Prostate gland (tissue), 2 donors: ENCODE measurements at regions not wholly inside any gene's neighbourhood (a gene's known extent, or its start where the extent isn't known, plus 50 kb on each side); places are given as distances from the start of the nearest gene placed in this dataset.

Source experiments
- DNase-seq: peaks from one replicate; pipeline ENCODE4 v3.0.0-alpha.2; 2019; ENCODE audit warnings: low spot score
- H3K27ac ChIP-seq, 2 donors: fragments of 200-600 bp; sonication (generic); 2 replicates each; pipeline ENCODE4 v1.5.1; 2017 to 2019
- H3K27me3 ChIP-seq: fragments of 200-600 bp; sonication (generic); replicated peaks from 2 replicates; pipeline ENCODE4 v1.5.1; 2019; ENCODE audit not compliant: insufficient read depth
- H3K36me3 ChIP-seq, 2 donors: fragments of 200-600 bp; sonication (generic); 1 replicate in 1 of 2; 2 replicates in 1 of 2; pipeline versions ENCODE4 v1.5.1 to v1.8.1; 2017 to 2019
- H3K4me1 ChIP-seq: fragments of 200-600 bp; sonication (generic); replicated peaks from 2 replicates; pipeline ENCODE4 v1.5.1; 2019
- H3K4me3 ChIP-seq, 2 donors: fragments of 200-600 bp; sonication (generic); 2 replicates each; pipeline ENCODE4 v1.5.1; 2017 to 2019
- H3K9me3 ChIP-seq: fragments of 200-600 bp; sonication (generic); 2 replicates; pipeline ENCODE4 v1.5.1; 2017
- POLR2A ChIP-seq: fragments of 450-650 bp; IDR thresholded peaks from one replicate; pipeline ENCODE4 v1.6.1; 2016; ENCODE audit warnings: antibody characterized with exemption, mild to moderate bottlenecking
- POLR2AphosphoS5 ChIP-seq: sonication (generic); formaldehyde crosslinking; IDR thresholded peaks from one replicate; pipeline ENCODE4 v1.6.1; 2017; ENCODE audit warnings: antibody characterized with exemption
- WGBS: methylation state at CpG from one replicate; pipeline ENCODE4 v1.1.5; 2018; 5-methylcytosine and 5-hydroxymethylcytosine counted together
- intact Hi-C: fragments of 100-400 bp; cut with DNase I; formaldehyde crosslinking; loops from one replicate; pipeline ENCODE4 v1.14.2; 2022
- TF ChIP-seq, protein P1 (sequence below), 4 experiments: fragments of 200-600 bp in 2 of 4; fragments of 450-650 bp in 2 of 4; sonication (generic) in 2 of 4; IDR thresholded peaks; 1 replicate in 3 of 4; 2 replicates in 1 of 4; pipeline ENCODE4 v1.5.1; 2016 to 2019; ENCODE audit warnings: antibody characterized with exemption in 4 of 4, mild to moderate bottlenecking in 2 of 4, moderate library complexity in 2 of 4

GRCh38 chr5:114644576-114644975 lies 282.7 kb downstream of the KCNN2 start:
- TF ChIP-seq, protein P1, sequence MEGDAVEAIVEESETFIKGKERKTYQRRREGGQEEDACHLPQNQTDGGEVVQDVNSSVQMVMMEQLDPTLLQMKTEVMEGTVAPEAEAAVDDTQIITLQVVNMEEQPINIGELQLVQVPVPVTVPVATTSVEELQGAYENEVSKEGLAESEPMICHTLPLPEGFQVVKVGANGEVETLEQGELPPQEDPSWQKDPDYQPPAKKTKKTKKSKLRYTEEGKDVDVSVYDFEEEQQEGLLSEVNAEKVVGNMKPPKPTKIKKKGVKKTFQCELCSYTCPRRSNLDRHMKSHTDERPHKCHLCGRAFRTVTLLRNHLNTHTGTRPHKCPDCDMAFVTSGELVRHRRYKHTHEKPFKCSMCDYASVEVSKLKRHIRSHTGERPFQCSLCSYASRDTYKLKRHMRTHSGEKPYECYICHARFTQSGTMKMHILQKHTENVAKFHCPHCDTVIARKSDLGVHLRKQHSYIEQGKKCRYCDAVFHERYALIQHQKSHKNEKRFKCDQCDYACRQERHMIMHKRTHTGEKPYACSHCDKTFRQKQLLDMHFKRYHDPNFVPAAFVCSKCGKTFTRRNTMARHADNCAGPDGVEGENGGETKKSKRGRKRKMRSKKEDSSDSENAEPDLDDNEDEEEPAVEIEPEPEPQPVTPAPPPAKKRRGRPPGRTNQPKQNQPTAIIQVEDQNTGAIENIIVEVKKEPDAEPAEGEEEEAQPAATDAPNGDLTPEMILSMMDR (IDR thresholded peaks at IDR 0.05), result no peak
- TF ChIP-seq POLR2A, result no peak
- TF ChIP-seq POLR2AphosphoS5, result no peak
- no peaks in the 10 kb centered on the region for H3K36me3 ChIP-seq
- no peak overlapping the region for H3K4me3 ChIP-seq
- no peaks in the 10 kb centered on the region for H3K27me3 ChIP-seq
- no peaks in the 10 kb centered on the region for H3K4me1 ChIP-seq
- no peak for DNase-seq
- no peaks in the 10 kb centered on the region for H3K9me3 ChIP-seq
- H3K27ac ChIP-seq, result no peak overlapping the region
- intact Hi-C loops, result no loop called here

- no peaks in the 10 kb centered on the region for H3K4me1 ChIP-seq
- H3K9me3 ChIP-seq, result no peaks in the 10 kb centered on the region
- no peak overlapping the region for H3K4me3 ChIP-seq
- 81% methylated on average over 3 of the region's 3 CpGs for WGBS
- TF ChIP-seq POLR2AphosphoS5, result no peak
- intact Hi-C loops, result no loop called here
- no peak for DNase-seq
- H3K27me3 ChIP-seq, result no peaks in the 10 kb centered on the region
- no peak overlapping the region for H3K27ac ChIP-seq
- H3K36me3 ChIP-seq, result no peaks in the 10 kb centered on the region
Measured at GRCh38 chr5:114636271-114636670, 274.4 kb downstream of the KCNN2 start.

- Histone ChIP-seq H3K4me3 (no peak overlapping the region), H3K27me3 (no peaks in the 10 kb centered on the region), H3K4me1 (no peaks in the 10 kb centered on the region), H3K9me3 (no peaks in the 10 kb centered on the region), H3K27ac (no peak overlapping the region), H3K36me3 (no peaks in the 10 kb centered on the region)
- DNase-seq, result no peak
- TF ChIP-seq POLR2AphosphoS5 (no peak), POLR2A (no peak)
- TF ChIP-seq, protein P1 (IDR thresholded peaks at IDR 0.05), result no peak
- WGBS, result 61% methylated on average over 5 of the region's 5 CpGs
- intact Hi-C loops, result no loop called here
Measured at GRCh38 chr5:114634967-114635901, 273.4 kb downstream of the KCNN2 start.

DNA sequence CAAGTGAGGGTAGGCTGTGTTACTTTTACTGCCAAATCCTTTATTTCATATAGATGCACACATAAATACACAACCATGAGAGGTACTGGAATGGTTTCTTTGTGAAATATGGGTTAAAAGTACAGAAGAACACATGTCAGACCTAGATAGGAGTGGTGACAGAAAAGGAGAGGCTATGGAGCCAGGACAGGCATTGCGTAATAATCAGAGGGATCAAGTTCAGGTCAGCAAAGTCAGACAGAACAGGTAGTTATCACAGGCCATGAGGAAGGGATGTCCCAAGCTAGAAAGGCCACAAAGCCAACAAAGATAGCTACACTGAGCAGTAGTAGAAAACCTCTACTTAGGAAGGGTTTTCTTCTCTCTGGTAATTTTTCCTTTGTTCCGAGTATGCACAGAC lies 272.6 kb downstream of the KCNN2 start:
- intact Hi-C loops, result no loop called here
- DNase-seq, result no peak
- Histone ChIP-seq H3K27me3 (no peaks in the 10 kb centered on the region), H3K36me3 (no peaks in the 10 kb centered on the region), H3K9me3 (no peaks in the 10 kb centered on the region), H3K4me1 (no peaks in the 10 kb centered on the region), H3K4me3 (no peak overlapping the region), H3K27ac (no peak overlapping the region)
- WGBS, result 94% methylated on average over 2 of the region's 2 CpGs
- no peak for TF ChIP-seq POLR2A

- no peak for TF ChIP-seq POLR2A
- TF ChIP-seq, protein P1 (IDR thresholded peaks at IDR 0.05), result no peak
- no peak for TF ChIP-seq POLR2AphosphoS5
- intact Hi-C loops, result no loop called here
- no peak overlapping the region for H3K4me3 ChIP-seq
- 78% methylated on average over 3 of the region's 3 CpGs for WGBS
- H3K27me3 ChIP-seq, result no peaks in the 10 kb centered on the region
- H3K4me1 ChIP-seq, result no peaks in the 10 kb centered on the region
- DNase-seq, result no peak
- no peak overlapping the region for H3K27ac ChIP-seq
- H3K36me3 ChIP-seq, result no peaks in the 10 kb centered on the region
- no peaks in the 10 kb centered on the region for H3K9me3 ChIP-seq
Measured at GRCh38 chr5:114612406-114612805, 250.5 kb downstream of the KCNN2 start.

DNA sequence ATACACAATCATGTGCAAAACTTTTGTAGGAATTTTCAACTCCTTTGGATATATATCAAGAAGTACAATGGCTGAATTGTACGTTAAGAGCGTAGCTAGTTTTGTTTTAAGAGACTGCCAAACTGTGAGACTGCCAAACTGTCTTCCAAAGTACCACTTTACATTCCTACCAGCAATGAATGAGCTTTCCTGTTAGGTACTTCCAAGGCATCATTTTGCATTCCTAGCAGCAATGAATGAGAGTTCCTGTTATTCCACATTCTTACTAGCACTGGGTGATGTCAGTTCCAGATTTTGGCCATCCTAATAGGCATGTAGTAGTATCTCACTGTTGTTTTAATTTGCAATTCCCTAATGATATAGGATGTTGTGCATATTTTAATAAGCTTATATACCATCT lies 219.3 kb downstream of the KCNN2 start:
- DNase-seq, result no peak
- 22% methylated on average over 2 of the region's 2 CpGs for WGBS
- Histone ChIP-seq H3K27ac (no peak overlapping the region), H3K4me1 (no peaks in the 10 kb centered on the region), H3K27me3 (no peaks in the 10 kb centered on the region), H3K36me3 (no peaks in the 10 kb centered on the region), H3K4me3 (no peak overlapping the region), H3K9me3 (no peaks in the 10 kb centered on the region)
- intact Hi-C loops, result no loop called here
- TF ChIP-seq, protein P1 (IDR thresholded peaks at IDR 0.05), result no peak
- TF ChIP-seq POLR2AphosphoS5 (no peak), POLR2A (no peak)
